GM21381 (cell line): ENCODE measurements at regions not wholly inside any gene's neighbourhood (a gene's known extent, or its start where the extent isn't known, plus 50 kb on each side); places are given as distances from the start of the nearest gene placed in this dataset.

Experiments used
- ATAC-seq: cut with Tn5 transposase; IDR thresholded peaks from one replicate; pipeline ENCODE4 v1.9.1; 2021; ENCODE audit warnings: mild to moderate bottlenecking, moderate library complexity; ENCODE audit not compliant: unreplicated experiment

- no peak for ATAC-seq
Measured at GRCh38 chr10:44476409-44477045, 91.6 kb upstream of the CXCL12 start.

GRCh38 chr10:44477046-44477425, 92.1 kb upstream of the CXCL12 start:
- ATAC-seq = no peak

GRCh38 chr10:44478040-44478439, 93.1 kb upstream of the CXCL12 start:
- ATAC-seq = no peak

- no peak for ATAC-seq
Measured at GRCh38 chr10:44478876-44479705, 94.2 kb upstream of the CXCL12 start.

- ATAC-seq = no peak
Measured at GRCh38 chr10:44492678-44493077, 107.8 kb upstream of the CXCL12 start.

GRCh38 chr10:44498222-44498621, 113.3 kb upstream of the CXCL12 start:
- ATAC-seq = no peak

- ATAC-seq = no peak
Measured at GRCh38 chr10:44500451-44500850, 115.6 kb upstream of the CXCL12 start.

- ATAC-seq = no peak
Measured at GRCh38 chr10:44506386-44506785, 121.5 kb upstream of the CXCL12 start.

- no peak for ATAC-seq
Measured at GRCh38 chr10:44510379-44511115, 125.7 kb upstream of the CXCL12 start.

GRCh38 chr10:44511166-44511565, 126.3 kb upstream of the CXCL12 start:
- no peak for ATAC-seq

- no peak for ATAC-seq
Measured at GRCh38 chr10:44511601-44512000, 126.7 kb upstream of the CXCL12 start.

- no peak for ATAC-seq
Measured at GRCh38 chr10:44512431-44513022, 127.6 kb upstream of the CXCL12 start.

GRCh38 chr10:44513591-44513990, 128.7 kb upstream of the CXCL12 start:
- no peak for ATAC-seq

- ATAC-seq = no peak
Measured at GRCh38 chr10:44516891-44517290, 132.0 kb upstream of the CXCL12 start.

GRCh38 chr10:44517635-44518034, 132.7 kb upstream of the CXCL12 start:
- ATAC-seq = no peak

GRCh38 chr10:44519361-44519760, 134.5 kb upstream of the CXCL12 start:
- no peak for ATAC-seq

- ATAC-seq = no peak
Measured at GRCh38 chr10:44520651-44521050, 135.8 kb upstream of the CXCL12 start.

GRCh38 chr10:44539178-44539577, 154.3 kb upstream of the CXCL12 start:
- ATAC-seq = no peak

- ATAC-seq = no peak
Measured at GRCh38 chr10:44552726-44553125, 167.8 kb upstream of the CXCL12 start.

- no peak for ATAC-seq
Measured at GRCh38 chr10:44557596-44558191, 172.8 kb upstream of the CXCL12 start.

- no peak for ATAC-seq
Measured at GRCh38 chr10:44558521-44558920, 173.6 kb upstream of the CXCL12 start.
